ENCODE measurements at regions not wholly inside any gene's neighbourhood (a gene's known extent, or its start where the extent isn't known, plus 50 kb on each side); places are given as distances from the start of the nearest gene placed in this dataset.

DNA sequence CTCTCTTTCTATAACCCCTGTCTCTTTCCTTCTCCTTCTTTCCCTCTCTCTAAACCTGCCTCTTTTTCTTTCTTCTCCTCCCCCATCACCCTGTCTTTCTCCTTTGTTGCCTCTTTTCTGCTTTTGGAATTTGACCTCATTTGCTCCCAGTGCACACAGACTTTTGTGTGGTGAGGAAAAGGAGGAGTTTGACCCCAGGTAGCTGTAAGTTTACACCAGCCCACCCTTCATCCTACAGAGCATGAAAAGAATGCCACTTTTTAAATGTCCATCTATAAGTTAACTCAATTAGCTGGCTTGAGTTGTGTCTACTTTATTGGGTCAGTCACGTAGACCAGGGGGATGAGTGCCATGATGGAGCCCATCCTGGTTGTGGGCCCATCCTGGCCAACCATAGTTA is 146.8 kb upstream of the SLC38A2 start:
- TF ChIP-seq, protein P1, sequence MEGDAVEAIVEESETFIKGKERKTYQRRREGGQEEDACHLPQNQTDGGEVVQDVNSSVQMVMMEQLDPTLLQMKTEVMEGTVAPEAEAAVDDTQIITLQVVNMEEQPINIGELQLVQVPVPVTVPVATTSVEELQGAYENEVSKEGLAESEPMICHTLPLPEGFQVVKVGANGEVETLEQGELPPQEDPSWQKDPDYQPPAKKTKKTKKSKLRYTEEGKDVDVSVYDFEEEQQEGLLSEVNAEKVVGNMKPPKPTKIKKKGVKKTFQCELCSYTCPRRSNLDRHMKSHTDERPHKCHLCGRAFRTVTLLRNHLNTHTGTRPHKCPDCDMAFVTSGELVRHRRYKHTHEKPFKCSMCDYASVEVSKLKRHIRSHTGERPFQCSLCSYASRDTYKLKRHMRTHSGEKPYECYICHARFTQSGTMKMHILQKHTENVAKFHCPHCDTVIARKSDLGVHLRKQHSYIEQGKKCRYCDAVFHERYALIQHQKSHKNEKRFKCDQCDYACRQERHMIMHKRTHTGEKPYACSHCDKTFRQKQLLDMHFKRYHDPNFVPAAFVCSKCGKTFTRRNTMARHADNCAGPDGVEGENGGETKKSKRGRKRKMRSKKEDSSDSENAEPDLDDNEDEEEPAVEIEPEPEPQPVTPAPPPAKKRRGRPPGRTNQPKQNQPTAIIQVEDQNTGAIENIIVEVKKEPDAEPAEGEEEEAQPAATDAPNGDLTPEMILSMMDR (conservative IDR thresholded peaks at IDR 0.05; ENCODE audit: low read depth, low read length): no peak
- TF ChIP-seq NFE2L2 (IDR thresholded peaks at IDR 0.05; ENCODE audit: low read depth, low read length) (no peak), RCOR1 (IDR thresholded peaks at IDR 0.05; ENCODE audit: insufficient replicate concordance, low read length) (no peak), RFX5 (IDR thresholded peaks at IDR 0.05; ENCODE audit: low read depth, low read length) (no peak)

All from IMR-90 (cell line).